ENCODE measurements at regions not wholly inside any gene's neighbourhood (a gene's known extent, or its start where the extent isn't known, plus 50 kb on each side); places are given as distances from the start of the nearest gene placed in this dataset.

DNA sequence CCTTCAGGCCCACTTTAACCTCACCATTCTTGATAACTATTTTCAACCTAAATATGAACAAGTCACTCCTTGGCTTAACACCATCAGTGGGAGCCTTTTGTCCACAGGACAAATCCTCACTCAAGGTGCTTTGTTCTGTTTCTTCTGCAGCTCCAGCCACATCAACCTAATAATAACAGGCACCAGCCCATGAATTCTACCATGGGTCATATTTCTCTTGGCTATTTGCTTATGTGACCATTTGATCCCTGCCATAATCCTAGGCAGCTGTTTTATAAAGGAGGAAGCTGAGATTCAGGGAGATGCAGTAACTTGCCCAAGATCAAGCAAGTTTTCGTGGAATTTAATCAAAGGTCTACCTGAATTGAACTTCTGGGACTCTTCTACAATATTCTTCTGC, 561.3 kb downstream of the DHX35 start:
- no peak for DNase-seq

- DNase-seq, result no peak
Observed at GRCh38 chr20:39518654-39519053, 556.5 kb downstream of the DHX35 start.

DNA sequence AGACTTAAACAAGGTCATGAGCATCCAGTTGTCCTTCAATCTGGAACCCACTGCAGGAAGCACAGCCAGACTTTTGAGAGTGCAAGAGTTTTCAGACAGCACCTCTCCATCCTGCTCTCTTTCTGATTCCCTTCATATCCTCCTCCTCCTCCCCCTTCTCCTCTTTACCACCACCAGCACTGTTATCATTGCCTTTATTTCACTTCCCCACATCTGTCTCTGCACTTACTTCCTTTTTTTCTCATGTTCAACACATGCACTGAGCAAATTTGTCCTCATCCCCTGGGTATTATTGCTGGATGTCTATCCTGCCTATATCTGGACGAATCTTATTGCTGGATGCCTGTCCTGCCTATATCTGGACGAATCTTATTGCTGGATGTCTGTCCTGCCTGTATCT, 554.8 kb downstream of the DHX35 start:
- no peak for DNase-seq

DNA sequence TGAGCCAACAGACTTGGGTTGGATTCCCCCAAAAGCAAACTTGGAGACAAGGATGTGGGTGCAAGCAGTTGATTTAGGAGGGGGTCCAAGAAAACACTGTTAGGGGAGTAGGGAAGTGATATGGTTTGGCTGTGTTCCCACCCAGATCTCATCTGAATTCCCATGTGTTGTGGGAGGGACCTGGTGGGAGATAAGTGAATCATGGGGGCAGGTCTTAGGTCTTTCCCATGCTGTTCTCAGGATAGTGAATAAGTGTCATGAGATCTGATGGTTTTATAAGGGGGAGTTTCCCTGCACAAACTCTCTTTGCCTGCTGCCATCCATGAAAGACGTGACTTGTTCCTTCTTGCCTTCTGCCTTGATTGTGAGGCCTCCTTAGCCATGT, 542.6 kb downstream of the DHX35 start:
- DNase-seq, result no peak

DNA sequence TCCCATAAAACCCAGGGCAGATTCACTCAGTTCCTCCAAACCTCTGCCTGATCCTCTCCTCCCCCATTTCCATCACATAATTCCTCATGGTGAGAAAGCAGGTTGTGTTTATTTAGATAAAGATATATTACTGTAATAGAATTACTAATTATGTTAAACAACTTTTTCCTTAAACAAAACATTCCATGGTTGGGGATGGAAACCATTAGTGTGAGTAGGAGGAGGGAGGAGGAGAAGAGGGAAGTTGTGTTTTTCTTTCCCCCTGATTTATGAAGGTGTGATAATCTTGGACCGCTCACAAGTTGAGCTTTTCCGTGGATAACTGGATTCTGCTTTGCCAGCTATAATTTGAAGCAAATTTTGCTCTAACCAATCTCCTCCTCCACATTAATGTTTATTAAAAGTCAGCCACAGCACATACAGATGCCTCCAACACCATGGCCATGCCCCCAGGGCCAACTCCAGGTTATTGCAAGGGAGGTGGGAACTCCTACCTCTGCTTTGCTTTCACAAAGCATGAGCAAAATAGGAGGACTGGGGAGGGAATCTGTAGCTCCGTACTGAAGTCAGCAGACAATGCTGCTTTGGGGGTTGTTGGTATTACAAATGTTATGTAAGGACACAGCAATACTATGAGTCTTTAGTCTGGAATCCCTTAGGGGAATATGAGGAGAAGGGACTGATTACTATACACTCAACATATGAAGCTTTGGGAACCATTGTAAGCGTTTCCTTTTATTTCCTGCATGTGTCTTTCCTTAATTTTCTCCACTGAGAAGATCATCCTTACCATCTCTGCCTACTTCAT, 542.0 kb downstream of the DHX35 start:
- DNase-seq, result no peak

DNA sequence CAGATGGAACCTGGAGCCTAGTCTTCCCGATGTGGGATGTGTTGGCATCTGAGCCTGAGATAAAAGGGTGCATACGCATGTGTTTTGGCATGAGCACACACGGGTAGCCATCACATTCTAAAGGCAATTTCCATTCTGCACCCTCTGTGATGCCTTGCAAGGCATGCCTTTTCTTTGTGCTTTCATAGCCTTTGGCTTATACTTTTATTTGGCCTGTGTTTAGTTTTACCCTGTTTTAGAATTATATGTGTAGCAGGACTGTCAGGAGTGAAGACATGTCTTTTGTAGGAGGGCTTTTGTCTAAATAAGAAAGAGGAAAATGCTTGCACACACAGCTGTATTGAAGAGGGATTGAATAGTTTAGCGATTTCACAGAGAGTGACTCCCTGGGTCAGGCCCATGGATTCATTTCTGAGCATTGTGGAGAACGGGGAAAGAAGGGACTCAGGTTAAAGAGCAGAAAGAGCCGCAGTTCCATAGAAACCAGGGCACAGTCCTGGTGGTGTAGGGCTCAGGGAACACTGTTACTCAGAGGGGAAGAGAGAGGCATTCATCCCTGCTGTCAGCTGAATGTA, 530.2 kb downstream of the DHX35 start:
- DNase-seq, result no peak

DNA sequence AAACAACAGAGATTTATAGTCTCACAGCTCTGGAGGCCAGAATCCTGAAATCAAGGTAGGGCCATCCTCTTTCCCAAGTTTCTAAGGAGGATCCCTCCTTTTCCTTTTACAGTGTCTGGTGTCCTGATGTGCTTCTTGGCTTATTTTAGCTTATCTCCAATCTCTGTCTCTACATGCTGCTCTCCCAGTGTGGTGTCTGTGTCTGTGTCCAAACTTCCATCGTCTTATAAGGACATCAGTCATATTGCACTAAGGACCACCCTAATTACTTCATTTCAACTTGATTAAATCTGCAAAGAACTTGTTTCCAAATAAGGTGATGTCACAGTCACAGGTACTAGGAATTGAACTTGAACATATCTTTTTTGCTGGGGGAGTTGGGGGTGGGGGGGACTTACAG, 529.6 kb downstream of the DHX35 start:
- no peak for DNase-seq

DNA sequence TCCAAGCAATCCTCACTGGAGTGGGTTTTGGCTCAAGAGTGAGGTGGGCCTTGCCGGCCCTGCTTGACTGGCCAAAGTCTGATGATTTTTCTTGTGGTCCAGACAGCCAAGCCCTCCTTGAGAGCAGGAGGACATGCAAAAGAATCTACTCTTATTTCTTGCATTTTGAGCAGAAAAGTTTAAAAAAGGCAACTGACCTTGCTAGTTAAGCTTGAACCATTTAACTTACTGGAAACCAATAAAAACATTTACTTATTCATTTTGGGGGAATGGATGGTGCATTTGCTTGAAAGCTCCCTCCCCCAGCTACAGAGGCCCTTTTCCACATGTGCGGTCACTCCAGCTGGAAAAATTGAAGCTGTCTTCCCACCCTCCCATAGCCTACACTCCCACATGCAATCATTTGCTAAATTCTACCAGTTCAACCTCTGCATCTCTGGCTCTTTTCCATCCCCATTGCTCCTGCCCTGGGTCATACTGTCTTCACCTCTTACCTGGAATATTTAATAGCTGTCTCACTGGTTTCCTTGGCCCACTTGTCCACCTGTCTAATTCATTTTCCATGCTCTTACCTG, 527.9 kb downstream of the DHX35 start:
- DNase-seq, result no peak

DNA sequence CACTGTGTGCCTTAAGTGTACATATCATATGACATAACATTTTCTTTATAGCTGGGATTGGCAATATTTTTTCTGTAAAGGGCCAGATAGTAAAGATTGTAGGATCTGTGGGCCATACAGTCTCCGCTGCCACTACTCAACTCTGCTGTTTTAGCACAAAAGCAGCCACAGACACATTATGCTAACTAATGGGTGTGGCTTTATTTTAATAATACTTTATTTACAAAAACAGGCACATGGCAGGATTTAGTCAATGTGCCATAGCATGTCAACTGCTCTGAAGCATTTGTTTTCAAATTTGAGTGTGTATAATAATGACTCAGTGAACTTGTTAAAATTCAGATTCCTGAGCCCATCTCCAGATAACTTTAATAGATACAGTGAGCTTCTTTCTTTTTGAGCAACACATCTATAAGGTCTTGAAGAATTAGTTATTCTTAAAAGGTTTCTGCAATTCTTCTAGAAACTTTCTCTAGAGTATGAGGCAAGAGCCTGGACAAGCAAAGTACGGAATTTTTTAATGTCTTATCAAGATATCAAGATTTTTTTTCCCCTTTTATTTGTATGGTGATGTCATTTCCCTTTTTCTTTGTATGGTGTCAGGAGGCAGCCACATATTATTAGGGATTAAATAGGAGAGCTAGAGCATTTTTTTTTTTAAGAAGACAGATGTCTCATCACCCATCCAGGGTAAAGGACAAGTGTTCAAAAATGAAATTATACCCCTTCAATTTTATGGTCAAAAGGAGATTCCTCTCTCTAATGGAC, 518.3 kb downstream of the DHX35 start:
- DNase-seq, result no peak

DNA sequence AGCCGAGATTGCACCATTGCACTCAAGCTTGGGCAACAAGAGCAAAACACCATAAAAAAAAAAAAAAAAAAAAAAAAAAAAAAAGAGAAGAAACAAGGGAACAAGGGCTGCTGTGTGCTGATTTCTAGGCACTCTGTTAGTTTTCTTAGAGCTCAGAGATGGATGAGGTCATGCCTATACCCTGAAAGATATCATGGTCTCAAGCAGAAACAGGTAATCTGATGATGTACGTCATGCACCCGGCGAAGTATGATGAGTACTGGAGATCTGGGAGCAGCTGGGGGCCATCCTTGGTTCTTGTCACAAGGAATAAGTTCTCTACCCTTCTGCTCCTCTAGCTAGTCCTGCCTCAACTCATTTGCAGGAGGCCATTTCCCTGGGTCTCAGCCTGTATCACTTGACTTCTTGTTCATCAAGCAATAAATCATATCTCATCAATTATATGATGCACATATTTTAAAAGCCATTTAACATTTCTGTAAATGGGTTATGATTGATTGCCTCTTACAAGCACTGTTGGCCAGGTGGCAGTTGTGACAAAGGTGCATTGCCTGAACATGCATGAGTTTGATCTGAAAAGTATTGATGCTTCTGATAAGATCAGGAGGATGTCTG, 517.2 kb downstream of the DHX35 start:
- no peak for DNase-seq

GRCh38 chr20:39474879-39475278, 512.7 kb downstream of the DHX35 start:
- DNase-seq, result no peak

- no peak for DNase-seq
Observed at GRCh38 chr20:39473536-39473935, 511.4 kb downstream of the DHX35 start.

- DNase-seq, result no peak
Observed at GRCh38 chr20:39468703-39469102, 506.6 kb downstream of the DHX35 start.

GRCh38 chr20:39464238-39464637, 502.1 kb downstream of the DHX35 start:
- no peak for DNase-seq

GRCh38 chr20:39462416-39462945, 500.3 kb downstream of the DHX35 start:
- DNase-seq, result no peak

- no peak for DNase-seq
Observed at GRCh38 chr20:39458452-39458851, 496.3 kb downstream of the DHX35 start.

DNA sequence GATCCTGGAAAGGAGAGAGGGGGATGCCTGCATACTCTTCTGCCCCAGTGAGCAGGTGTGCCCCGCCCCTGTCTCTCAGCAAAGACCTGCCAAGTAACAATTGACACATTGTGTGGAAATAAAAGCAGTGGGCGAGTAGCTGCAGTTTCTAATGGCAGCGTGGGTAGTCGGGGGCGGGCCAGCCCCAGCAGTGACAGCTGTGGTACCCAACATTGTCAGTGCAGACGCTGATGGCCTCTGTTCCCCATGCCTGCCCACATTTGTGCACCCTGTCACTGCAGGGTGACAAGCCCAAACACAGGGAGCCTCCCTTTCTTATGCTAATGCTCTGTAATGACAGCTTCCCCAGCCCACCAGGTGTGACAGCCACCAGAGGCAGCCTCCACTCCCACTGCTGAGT, 491.7 kb downstream of the DHX35 start:
- DNase-seq, result no peak

DNA sequence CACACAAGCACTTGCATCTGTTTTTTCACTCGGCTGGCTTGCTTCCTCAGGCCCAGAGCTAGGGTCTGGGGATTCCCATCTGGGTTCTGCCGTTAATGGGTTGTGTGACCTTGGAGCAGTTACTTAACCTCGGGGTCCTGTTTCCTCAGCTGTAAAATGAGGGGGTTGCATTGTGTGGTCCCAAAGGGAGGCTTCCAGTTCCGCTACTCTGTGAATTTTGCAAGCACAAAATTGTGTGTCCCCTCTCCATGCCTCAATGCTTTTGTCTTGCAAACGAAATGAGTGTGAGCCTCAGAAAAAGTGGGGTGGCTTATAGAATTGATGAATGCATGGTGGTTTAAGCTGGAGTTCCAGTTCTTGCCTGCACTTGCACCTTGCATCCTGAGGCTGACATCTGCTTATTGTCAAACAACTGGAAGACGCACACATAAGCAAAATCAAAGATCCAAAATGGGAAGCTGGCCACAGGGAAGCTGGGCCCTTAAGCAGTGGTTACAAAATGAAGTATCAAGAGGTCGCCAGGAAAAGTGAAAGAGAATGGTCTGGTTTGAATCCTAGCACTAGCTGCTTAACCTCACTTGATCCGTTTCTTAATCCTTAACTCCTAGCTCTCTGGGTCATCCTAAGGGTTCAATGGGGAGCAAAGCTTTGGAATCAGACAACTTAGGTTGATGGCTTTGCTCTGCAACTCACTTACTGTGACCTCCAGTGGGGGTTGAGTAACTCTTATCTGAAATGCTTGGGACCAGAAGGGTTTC, 490.6 kb downstream of the DHX35 start:
- DNase-seq, result no peak

DNA sequence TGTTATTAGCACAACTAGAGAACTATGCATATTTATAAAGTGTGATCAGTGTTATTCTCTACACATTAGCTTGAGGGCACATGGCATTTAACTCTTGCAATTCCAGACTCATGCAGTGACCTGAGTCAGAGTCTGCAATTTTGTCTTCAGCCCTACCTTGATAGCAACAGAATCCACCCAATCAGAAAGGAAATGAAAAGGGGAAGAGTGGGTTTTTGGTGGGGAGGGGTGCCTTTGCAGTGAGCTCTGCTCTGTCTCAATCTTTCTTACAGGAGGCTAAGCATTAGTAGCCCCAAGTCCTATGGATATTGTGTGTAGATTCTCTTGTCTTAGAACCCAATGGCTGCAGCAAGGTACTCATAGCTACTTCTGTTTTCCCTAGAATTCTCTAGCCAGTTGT, 489.2 kb downstream of the DHX35 start:
- no peak for DNase-seq

- no peak for DNase-seq
Observed at GRCh38 chr20:39446397-39446796, 484.3 kb downstream of the DHX35 start.

- no peak for DNase-seq
Observed at GRCh38 chr20:39445095-39445494, 483.0 kb downstream of the DHX35 start.

DNA sequence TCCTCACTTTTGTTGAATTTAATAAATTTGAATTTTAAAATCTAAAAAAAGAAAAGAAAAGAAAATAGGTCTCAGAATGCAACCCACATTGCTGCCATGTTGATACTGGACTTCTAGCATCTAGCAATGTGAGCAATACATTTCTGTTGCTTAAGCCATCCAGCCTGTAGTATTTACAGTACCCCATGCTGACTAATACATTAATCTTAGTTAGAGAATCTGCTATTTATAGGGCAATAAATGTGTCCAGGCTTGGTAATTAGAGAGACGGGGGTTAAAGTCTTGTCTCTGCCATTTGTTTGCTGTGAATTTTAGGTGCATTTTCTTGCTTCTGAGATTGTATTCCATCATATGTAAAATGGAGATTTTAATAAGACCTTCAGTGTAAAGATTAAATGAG, 471.3 kb downstream of the DHX35 start:
- DNase-seq, result no peak

Data from NCI-H1092 treated with DMSO at 0.1 percent for 48 hours (cell line).